Stimulated activated naive CD4-positive, alpha-beta T cell (primary cell): ENCODE measurements at regions not wholly inside any gene's neighbourhood (a gene's known extent, or its start where the extent isn't known, plus 50 kb on each side); places are given as distances from the start of the nearest gene placed in this dataset.

ENCODE experiments used
- DNase-seq, 6 experiments: peaks; one replicate each; lab custom pipeline; 2025; lab: John Stamatoyannopoulos, UW

DNA sequence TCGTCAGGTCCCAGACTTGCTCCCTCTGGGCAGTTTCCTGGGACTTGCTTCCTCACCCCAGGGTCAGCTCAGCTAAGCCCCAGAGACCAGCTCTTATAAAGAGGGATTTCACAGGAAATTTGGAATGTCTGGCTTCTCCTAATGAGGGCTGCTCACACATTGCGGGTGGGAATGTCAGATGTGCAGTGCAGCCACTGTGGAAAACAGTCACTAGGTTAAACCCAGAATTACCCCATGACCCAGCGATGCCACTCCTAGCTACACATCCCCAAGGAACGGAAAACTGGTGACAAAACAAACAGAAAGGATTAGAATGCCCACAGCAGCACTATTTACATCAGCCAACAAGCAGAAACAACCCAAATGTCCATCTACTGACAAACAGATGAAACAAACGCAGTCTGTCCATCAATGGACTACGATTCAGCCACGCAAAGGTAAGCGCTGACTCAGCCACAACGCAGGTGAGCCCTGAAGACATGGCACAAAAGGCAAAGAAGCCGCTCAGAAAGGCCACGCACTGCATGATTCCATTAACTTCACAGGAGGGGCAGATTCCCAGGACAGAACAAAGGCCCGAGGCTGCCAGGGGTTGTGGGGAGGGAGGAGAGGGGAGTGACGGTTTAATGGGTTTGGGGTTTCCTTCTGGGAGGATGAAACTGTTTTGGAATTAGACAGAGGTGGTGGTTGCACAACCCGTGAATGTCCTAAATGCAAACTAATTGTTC lies 63.0 kb downstream of the NCOR2 start:
- DNase-seq = no peak

DNA sequence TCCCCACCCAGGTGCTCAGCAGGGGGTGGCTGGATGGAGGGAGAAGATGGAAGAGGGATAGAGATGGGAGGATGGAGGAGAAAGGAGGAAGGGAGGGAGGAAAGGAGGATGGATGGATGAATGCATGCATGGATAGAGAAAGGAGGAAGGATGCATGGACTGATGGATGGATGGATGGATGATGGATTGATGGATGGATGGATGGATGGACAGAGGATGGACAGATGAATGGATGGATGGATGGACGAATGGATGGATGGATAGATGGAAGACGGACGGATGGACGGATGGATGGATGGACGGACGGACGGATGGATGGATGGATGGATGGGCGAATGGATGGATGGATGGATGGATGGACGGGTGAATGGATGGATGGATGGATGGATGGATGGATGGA lies 64.1 kb downstream of the NCOR2 start:
- DNase-seq = no peak

DNA sequence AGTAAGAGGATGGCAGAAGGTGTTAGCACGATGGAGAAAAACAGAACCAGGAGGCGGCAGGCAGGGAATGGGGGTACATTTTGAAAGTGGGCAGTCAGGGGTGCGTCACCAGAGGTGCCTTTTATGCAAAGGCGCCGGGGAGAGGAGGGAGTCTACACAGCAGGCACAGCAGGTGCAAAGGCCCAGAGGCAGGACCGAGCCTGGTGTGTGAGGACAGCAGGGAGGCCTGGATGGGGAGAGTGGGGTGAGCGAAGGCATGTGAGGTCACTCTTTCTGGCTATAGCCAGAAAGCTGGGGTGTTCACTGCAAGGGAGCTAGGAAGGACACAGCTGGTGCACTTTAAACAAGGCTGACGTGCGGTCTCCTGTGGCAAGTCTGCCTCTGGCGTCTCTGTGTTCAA lies 65.0 kb downstream of the NCOR2 start:
- DNase-seq = no peak

DNA sequence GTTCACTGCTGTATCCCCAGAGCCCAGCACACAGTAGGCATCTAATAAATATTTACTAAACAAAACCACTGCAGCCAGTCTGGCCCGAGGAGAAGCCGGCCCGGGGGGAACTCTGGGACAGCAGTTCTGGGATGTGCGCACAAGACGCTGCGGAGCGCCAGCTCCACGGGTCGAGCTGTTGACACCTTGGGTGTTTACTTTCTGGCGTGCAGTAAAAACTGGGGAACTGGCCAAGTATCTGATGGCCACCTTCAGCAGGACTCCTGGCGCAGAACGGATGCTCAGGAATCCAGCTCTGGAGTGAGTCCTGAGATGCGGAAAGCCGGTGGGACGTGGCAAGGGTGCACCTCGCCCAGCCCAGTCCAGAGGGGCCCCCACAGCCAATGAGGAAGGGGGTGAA lies 65.6 kb downstream of the NCOR2 start:
- DNase-seq = no peak

DNA sequence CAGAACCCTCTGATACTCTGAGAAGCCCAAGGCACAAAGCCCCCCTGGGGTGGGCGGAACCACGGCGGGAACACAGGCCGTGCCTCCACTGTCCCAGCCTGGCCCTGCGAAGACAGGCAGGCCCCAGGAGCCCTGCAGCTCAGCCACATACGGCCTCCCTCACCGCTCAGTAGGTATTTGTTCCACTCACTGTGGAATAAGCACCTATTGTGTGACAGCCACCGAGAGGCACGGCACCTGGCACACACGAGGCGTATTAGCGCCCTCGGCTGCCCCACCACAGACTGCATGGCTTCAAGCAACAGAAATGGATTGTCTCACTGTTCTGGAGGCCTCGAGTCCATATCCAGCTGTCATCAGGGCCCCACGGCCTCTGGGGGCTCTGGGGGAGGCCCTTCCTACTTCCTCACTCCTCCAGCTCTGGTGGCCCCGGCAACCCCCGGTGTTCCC lies 66.3 kb downstream of the NCOR2 start:
- DNase-seq = no peak

DNA sequence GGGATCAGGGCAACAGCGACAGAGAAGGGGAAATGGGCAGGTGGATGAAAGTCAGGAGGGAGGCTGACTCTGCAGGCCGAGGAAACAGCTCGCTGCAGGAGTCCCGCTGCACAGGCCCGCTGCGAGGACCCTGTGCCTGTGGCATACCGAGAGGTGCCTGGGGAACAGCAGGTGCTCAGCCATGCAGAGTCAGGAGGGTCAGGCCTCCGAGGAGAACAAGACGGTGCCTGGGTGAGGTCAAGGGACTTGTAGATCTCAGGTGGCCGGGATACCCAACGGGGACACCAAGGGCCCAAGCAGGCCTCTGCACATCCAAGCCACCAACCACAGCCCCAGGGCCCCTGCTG lies 67.5 kb downstream of the NCOR2 start:
- DNase-seq = no peak

DNA sequence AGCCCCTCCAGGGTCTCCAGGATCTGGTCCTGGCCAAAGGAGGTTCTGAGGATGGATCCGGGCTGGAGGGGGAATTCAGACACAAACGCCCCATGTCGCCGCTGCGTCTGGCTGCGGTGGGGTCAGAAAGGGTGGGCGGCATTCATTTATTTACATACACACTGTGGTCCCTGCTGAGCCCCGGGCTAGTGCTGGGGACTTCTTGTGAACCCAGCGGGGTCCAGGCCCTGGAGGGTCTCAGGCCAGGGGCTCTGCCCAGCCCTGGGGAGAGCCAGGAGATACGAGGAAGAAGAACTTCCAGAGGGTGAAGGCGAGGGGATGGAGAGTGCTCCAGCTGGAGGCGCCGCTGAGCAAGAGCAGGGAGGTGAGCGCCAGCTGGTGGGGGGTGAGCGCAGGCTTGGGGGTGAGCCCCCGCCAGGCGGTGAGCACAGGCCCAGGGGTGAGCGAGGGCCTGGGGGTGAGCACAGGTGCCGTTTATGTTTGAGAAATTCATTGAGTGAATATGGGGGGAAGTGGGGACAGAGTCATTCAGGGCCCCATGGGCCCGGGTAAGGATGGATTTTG lies 68.1 kb downstream of the NCOR2 start:
- DNase-seq = no peak

DNA sequence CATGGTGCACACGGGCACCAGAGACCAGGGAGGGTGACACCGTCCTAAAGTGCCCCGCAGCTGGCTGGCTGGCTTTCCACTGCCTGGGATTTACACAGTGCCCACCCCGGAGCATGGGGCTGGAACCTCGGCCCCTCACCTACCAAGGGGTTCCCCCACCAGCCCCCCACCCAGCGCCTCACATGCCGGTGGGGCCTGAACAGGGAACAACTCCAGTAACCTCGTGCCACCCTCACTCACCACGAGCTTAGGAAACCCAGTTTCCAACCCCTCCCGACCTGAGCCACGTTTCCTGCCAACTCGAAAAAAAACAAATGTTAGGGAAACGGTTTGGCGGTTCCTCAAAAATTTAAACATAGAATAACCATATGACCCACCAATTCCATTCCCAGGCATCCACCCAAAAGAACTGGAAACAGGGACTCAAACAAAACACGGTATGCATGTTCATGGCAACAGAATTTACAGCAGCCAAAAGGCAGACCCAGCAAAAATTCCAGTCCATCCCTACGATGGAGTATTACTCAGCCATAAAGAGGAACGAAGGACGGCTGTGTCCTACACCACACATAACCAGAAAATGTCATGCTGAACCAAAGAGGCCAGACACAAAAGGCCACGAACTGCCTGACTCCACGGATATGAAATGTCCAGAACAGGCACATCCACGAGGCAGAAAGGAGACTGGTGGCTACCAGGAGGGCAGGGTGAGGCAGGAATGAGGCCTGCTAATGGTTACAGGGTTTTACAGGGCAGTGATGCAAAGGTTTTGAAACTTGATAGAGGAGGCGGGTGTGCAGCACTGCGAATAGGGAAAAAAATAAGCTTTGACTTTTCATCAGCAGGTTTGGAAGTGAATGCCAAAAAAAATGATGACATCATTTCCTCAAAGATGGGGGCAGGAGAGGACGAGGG lies 68.9 kb downstream of the NCOR2 start:
- DNase-seq = no peak

DNA sequence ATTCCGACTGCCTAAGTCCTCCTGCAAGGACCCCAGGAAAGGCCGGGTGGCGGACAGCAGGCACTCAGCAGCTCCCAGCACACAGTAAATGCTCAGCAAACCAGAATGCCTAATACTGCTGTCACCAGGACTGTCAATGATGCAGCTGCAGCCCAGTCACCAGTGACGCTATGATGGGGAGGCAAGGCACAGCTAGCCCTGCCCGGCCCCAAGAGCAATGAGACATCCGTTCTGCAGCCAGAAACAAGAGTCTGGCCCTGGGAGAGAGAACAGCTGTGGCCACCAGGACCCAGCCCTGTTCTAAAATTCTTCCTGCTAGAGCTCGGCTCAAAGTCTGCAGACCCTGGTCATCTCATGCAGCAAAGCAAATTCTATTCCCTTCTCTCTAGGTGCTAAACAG lies 69.8 kb downstream of the NCOR2 start:
- no peak for DNase-seq

DNA sequence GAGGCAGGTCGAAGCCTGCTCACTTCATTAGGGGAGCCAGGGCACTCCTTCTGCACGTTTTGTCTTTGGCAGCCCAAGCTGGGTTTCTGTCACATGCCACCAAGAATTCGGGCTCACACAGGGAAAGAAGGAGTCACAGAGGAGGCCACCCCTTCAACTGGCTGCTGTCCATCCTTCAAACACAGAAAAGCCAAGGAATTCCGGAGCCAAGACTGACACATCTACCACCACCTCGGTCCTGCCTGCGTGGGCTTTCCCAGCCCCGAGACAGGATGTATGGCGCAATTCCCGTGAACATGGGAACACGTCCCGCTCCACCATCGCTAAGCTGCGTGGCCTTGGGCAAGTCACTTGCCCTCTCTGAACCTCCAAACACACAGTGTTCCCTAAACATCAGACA lies 70.4 kb downstream of the NCOR2 start:
- DNase-seq = no peak

DNA sequence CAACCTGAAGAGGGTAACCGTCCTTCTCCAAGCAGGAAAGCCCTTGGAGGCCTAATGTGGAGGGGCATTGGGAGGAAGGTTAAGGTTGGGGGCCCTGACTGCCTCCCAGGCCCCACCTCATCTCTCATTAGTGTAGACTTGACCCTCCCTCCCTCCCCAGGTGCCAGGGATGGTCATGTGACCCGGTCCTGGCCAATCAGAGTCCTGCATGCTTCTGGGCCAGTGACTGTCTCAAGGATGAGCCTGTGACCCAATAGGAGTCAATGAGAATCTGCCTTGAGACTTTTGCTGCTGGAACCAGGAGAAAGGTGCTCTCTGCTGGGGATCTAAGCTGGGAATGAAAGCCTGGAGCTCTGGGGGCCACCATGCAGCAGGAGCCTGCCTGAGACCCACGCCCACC lies 70.8 kb downstream of the NCOR2 start:
- no peak for DNase-seq

DNA sequence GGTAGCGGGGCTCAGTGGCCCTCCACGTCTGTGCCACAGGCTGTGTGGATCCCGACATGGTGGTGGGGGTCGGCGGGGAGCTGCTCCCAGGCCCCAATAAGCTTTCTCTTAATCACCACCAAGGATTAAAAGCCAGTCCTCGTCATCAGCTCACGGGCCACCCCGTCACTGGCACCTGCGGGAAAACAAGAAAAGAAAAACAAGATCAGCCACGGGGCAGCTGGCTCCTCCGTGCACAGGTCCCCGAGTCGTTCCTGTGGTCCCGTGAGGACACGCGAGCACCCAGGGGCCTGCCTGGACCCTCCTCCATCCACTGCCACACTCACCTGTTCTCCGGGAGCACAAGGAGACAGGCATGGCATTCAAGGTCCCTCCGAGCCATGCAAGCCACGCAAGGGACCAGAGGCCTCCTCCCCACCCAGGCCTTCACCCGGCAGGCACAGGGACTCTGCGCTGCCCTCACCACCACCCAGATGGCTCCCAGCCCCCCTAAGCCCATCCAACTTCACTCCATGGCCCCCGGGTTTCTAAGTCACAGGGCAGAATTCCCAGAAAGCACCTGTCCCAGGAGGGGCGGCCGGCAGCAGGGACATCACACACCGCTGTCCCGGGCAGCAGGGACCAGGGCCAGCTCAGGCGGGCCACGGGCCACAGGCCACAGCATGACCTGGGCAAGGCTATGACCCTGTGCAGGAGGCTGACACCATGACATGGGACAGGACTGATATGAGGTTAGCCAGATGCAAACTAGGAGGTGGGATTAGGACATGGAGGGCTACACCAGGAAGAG lies 72.0 kb downstream of the NCOR2 start:
- no peak for DNase-seq

DNA sequence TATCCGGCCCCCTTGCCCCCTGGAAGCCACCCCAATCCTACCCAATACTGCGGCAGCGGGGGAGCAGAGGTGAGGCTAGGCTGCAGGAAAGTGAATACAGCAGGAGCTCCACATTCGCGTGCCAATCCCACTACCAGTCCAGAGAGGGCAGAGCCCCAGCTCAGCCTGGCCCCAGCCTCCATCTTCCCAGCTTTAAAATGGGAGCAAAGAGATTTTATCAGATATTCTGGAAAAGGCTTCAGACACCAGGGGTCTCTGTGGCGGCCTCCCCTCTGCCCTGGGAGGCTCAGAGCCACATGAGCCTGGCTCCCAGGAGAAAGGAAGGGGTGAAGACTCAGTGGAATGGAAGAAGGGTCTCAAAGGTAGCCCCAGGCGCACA lies 72.7 kb downstream of the NCOR2 start:
- no peak for DNase-seq

DNA sequence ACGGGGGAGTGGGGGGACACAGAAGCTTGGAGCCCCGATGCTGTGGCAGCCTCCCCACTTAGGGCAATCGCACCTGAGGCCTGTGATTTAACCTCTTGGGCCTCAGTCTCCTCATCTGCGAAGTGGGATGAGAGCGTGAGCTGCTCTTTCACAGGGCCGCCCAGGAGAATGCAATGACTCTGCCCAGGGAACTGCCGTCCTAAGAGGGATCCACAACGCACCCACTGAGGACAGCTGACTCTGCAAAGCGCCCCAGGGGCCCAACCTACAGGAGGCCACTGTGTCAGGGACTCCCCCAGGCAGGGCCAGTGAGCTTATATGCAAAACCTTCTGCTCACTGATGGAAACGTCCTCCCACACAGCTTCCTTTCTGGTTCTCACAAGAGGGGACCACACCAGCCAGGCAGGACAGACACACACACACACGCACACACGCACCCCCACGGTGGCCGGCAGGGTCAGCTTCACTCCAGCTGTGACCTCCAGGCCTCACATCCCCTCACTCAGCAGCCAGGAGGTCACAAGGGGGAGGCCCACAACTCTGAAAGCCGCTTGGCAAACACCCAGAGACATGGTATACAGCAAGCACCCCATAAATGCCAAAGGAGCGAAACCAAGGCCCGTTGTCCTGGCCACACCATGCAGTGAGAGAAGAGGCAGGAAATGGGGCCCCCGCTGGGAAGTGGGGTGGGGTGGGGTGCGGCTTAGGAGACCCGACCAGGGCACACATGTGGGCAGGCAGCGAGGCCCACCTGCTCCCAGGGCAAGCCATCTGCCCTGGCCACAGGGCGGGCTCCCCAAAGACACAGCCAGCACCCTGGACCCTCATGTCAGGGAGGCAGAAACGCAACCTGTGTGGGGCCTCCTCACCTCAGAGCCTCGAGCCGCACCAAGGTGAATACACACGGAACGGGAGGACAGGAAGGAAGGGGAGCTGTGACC lies 73.3 kb downstream of the NCOR2 start:
- DNase-seq = no peak

DNA sequence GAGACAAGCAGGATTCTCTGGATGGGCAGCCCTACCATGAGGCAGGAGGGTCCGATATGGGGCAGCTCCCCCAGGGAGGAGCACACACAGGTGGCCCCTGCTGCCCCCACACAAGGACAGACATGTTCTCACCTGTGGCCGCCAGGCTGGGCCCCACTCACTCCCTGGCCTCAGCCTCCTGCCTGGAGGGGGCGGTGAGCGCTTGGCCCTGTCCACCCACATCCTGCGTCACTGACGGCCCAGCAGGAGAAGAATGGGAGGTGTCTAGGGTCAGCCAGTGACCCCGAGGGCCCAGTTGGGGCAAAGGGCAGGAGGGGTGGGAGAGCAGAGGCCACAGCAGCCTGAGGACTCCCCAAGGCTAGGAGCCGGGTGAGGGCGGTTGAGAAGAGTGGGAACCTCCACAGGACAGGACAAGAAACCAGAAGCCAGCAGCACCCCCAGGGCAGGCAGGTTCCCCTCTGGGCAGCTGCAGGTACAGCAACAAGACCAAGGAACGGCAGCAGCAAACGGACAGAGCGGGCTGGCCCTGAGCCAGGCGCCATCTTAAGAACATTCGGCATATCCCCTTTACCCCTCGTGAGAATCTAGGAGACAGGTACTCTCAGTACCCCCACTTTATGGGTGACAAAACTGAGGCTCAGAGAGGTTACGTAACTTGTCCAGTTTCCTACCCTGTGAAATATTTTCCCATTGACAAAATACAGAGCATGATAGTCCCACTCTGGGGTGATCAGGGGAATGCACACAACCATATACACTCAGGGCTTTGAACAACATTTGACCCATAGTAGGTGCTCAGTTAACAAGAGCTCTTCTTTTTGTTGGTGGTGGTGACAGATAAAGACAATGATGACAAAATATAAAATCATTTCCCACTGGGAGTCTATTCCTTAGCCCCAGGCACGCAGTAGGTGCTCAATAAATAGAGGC lies 74.3 kb downstream of the NCOR2 start:
- no peak for DNase-seq

DNA sequence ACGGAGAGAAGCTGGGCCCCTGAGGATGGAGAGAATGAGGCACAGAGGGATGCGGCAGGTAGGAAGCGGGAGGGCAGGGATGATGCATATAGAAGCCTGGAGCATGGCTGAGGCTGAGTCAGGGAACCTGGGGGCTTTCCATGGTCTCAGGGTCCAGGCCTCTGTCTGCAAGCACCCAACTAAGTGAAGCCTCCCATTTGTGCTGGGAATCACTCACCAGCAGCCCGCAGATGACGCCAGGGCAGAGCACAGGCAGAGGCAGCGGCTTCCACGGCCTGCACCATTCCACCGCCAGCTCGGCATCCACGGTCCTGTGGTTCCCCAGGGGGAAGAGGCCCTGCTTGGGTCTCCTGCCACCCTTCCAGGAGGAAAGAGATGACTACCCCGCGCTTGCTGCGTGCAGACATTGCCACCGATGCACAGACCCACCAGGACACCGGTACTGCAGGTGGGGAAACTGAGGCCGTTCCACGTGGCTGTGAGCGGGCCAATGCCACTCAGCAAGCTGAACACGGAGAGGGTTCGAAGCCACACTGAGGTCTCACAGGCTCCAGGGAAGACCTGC lies 75.5 kb downstream of the NCOR2 start:
- no peak for DNase-seq

DNA sequence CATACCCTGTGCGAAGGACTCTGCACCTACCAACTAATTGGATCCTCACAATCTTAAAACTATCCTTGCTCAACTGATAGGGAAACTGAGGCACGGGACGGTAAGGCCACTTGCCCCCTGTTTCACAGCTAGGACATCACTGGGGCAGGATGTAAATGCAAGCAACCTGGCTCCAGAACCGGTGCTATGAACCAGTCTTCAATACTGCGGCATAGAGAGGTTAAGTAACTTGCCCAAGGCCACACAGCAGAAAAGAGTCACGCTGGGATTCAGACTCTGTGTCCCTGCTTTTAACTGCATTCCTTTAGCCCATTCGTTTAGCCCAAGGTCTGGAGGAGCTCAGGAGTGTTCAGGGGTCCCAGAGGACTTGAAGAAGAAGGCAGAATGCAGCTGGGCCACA lies 76.1 kb downstream of the NCOR2 start:
- no peak for DNase-seq

DNA sequence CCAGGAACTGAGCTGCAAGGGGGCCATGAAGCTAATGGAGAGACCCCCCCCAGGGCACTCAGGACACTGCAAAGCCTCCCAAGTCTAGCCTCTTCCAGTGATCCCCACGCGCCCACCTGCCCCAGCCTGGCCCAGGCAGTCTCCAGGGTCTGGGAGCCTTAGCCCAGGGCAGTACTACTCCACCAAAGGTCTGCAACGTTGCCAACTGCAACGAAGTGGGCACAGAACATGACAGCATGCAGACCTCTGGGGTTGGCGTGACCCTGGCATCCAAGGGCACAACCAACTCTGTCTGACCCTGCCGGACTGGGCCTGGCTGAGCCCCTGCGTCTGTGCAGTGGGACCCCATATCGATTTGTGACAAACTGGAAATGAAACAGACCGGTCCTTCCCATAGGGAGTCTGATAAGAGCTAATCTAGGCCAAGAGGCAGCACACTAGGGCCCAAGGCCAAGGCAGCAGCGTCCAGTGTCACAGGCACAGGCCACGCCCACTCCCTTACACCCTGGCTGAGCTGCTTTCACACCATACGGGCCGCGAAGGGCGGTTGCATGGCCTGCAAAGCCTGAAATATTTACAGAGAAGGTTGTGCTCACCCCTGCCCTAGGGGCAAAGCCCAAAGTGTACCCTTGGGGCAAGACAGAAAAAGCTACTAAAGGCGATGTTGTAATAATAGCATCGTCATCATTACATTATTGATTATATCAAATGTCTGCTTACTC lies 76.7 kb downstream of the NCOR2 start:
- no peak for DNase-seq

DNA sequence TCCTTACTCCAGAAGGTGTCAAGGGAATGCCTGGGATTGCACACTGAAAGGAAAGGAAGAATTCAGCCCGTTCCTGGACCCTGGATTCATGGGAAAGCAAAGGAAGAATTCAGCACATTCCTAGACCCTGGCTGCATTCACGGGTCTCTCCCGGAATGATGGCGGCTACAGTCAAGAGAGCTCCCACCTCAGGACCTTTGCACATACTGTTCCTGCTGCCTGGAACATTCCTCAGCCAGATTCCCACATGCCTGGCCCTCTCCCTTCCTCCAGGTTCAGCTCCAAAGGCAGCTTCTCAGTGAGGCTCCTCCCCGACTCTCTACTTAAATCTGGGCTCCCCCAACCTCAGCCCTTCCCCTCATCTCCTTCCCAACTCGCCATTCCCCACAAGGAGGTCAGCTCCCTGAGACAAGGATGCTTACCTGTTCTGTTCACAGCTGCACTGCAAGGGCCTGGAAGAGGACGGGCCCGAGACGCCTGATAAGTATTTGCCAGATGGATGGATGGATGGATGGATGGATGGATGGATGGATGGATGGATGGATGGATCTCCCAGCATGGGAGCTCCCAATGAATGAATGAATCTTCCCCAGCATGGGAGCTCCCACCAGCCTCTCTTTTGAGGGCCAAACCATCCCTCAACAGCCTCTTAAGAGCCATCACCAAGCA lies 77.4 kb downstream of the NCOR2 start:
- DNase-seq = no peak
